ENCODE measurements at regions not wholly inside any gene's neighbourhood (a gene's known extent, or its start where the extent isn't known, plus 50 kb on each side); places are given as distances from the start of the nearest gene placed in this dataset.

- peak overlapping the region; percentile 65 for H3K4ac ChIP-seq (ENCODE audit: low read depth, low read length)
- no peaks in the 10 kb centered on the region for H4K20me1 ChIP-seq (ENCODE audit: insufficient read depth, low read length)
- TF ChIP-seq MAZ (IDR thresholded peaks at IDR 0.05; ENCODE audit: borderline replicate concordance, low read depth, low read length), result no peak
- TF ChIP-seq SMC3 (IDR thresholded peaks at IDR 0.05; ENCODE audit: low read depth, low read length), result peak; percentile 84
- TF ChIP-seq CTCF (conservative IDR thresholded peaks at IDR 0.05; ENCODE audit: low read depth, low read length), result peak; percentile 77
- peak; percentile 82 for TF ChIP-seq RAD21 (IDR thresholded peaks at IDR 0.05; ENCODE audit: low read length)
- peak; percentile 51 for TF ChIP-seq CEBPB (IDR thresholded peaks at IDR 0.05; ENCODE audit: low read depth, low read length)
- TF ChIP-seq NFE2L2 (IDR thresholded peaks at IDR 0.05; ENCODE audit: low read depth, low read length), result no peak
- peak overlapping the region; percentile 57; the same call in 1 of the 2 replicates for H2BK20ac ChIP-seq (ENCODE audit: low read depth, low read length)
- in situ Hi-C loops (cut with MboI; ENCODE audit: low sequenced_read_pairs) (loop anchor here (5.0 kb wide), 1 partner anchor 295 kb away; no protein-coding TSS in a partner anchor), intact Hi-C loops (cut with micrococcal nuclease) (loop anchor here (1.0 to 5.0 kb wide), 4 partner anchors 74 to 353 kb away; partner anchors contain the start of gene SASH1), dilution Hi-C loops (cut with HindIII; ENCODE audit: low sequenced_read_pairs, unreplicated experiment) (no loop called here)
- DNase-seq (peak; percentile 68), ATAC-seq (ENCODE audit: low read depth) (peak; percentile 59)
- no peak overlapping the region for H3K9ac ChIP-seq (ENCODE audit: low read depth, low read length)
- 60% methylated on average over 2 of the region's 10 CpGs; no CpG with 5 or more reads in 1 of the 2 experiments for WGBS, 2 experiments (ENCODE audit: extremely low coverage in 2 of 2, insufficient read length in 1 of 2)
- peak overlapping the region in 1 of 2 experiments; percentile 50; a peak in 1 of 4 replicates for H4K8ac ChIP-seq (ENCODE audit: low read depth in 2 of 2, low read length in 2 of 2)
- no peaks in the 10 kb centered on the region for H3K9me1 ChIP-seq (ENCODE audit: insufficient read depth, low read length)
- H2AK9ac ChIP-seq (replicated peaks; ENCODE audit: low read depth, low read length, poor library complexity), result no peak overlapping the region
- no peak overlapping the region for H4K5ac ChIP-seq (ENCODE audit: low read depth, low read length)
- no peak overlapping the region for H3K14ac ChIP-seq (replicated peaks; ENCODE audit: low read depth, low read length)
- H3K27ac ChIP-seq (ENCODE audit: insufficient read depth, low read length), result no peak overlapping the region
- H2BK120ac ChIP-seq (ENCODE audit: low read depth, low read length), result peak overlapping the region; percentile 50; the same call in 1 of the 2 replicates
- H4K91ac ChIP-seq (ENCODE audit: insufficient read depth, low read depth, low read length), result peak overlapping the region; percentile 79
- no peak overlapping the region for H3K4me2 ChIP-seq (ENCODE audit: low read depth, low read length)
- no peak overlapping the region for H3K4me3 ChIP-seq (ENCODE audit: insufficient read depth, low read depth, low read length)
- no peak overlapping the region for H3K23ac ChIP-seq (ENCODE audit: low read depth, low read length)
- no peaks in the 10 kb centered on the region for H3K27me3 ChIP-seq (ENCODE audit: control insufficient read depth, insufficient read depth, low read length)
- no peaks in the 10 kb centered on the region for H3K4me1 ChIP-seq (ENCODE audit: control insufficient read depth, insufficient read depth, low read length)
- BruUV-seq (replicated peaks), result no TSS peak
- peak overlapping the region; percentile 97 for H2AK5ac ChIP-seq (ENCODE audit: low read depth, low read length)
- H3K56ac ChIP-seq (ENCODE audit: extremely low read depth, insufficient read depth, low read length), result no peak overlapping the region
- H3K18ac ChIP-seq (ENCODE audit: low read depth, low read length), result no peak overlapping the region
- no peak overlapping the region for H2BK5ac ChIP-seq (ENCODE audit: low read depth, low read length, poor library complexity, severe bottlenecking)
- H2AFZ ChIP-seq (replicated peaks; ENCODE audit: low read length, poor library complexity), result peak overlapping the region; percentile 9
- CTCF ChIA-PET, result interaction anchor here (0.6 to 2.4 kb wide), 12 partner anchors 14 to 1273 kb away, joined by 3 to 12 read pairs (median 3); no protein-coding TSS in a partner anchor
- no peaks in the 10 kb centered on the region for H3K79me1 ChIP-seq (ENCODE audit: low read depth in 1 of 2, low read length in 2 of 2)
- H3K36me3 ChIP-seq (ENCODE audit: control insufficient read depth, insufficient read depth, low read length), result no peaks in the 10 kb centered on the region
- peak overlapping the region; percentile 82; the same call in 1 of the 3 replicates for H2BK15ac ChIP-seq (ENCODE audit: low read depth, low read length)
- POLR2A ChIA-PET (ENCODE audit: unreplicated experiment), result no interaction called here
- no peaks in the 10 kb centered on the region for H3K9me3 ChIP-seq (ENCODE audit: control insufficient read depth, insufficient read depth, low read length)
Observed at GRCh38 chr6:148177589-148178233, 164.9 kb upstream of the SASH1 start.

Measured in IMR-90 (cell line).